T-cell (primary cell): ENCODE measurements at regions not wholly inside any gene's neighbourhood (a gene's known extent, or its start where the extent isn't known, plus 50 kb on each side); places are given as distances from the start of the nearest gene placed in this dataset.
"Not testable (repeated sequence)": the region's sequence is repeated elsewhere in the genome, so short reads cannot be mapped to it uniquely, and the experiment has no call there.

ENCODE experiments used
- ATAC-seq, 4 experiments: fragments of 200-7000 bp in 3 of 4; fragments of 150-1000 bp in 1 of 4; cut with Tn5 transposase; replicated peaks in 1 of 4; 1 replicate in 3 of 4; 2 replicates in 1 of 4; pipeline ENCODE4 v1.10.0; 2021; ENCODE audit warnings: moderate library complexity in 3 of 4, mild to moderate bottlenecking in 2 of 4, moderate number of reproducible peaks in 1 of 4
- CTCF ChIA-PET, 2 donors: fragments of 300-600 bp; sonication (Branson Sonifier 250); formaldehyde crosslinking; loops; one replicate each; lab custom pipeline; 2022; ENCODE audit warnings: antibody characterized with exemption in 2 of 2; lab: Charles Lee
- POLR2A ChIA-PET, 2 donors: fragments of 300-600 bp; sonication (Branson Sonifier 250); formaldehyde crosslinking; loops; one replicate each; lab custom pipeline; 2022; ENCODE audit warnings: antibody characterized with exemption in 2 of 2; lab: Charles Lee
- DNase-seq, 35 experiments: peaks; one replicate each; pipeline versions ENCODE4 v3.0.0 to v3.0.0-alpha.2; 2013 to 2023
- H3K27ac ChIP-seq: one replicate; pipeline ENCODE4 v1.5.1; 2013; ENCODE audit warnings: low read length
- H3K27me3 ChIP-seq, 2 experiments: replicated peaks in 1 of 2; 1 replicate in 1 of 2; 2 replicates in 1 of 2; pipeline versions ENCODE4 v1.6.1 to v1.7.0; 2013; ENCODE audit warnings: low read length in 1 of 2, mixed read lengths in 1 of 2; ENCODE audit not compliant: control insufficient read depth in 2 of 2, insufficient read depth in 2 of 2; ENCODE audit errors: extremely low read depth in 1 of 2
- H3K36me3 ChIP-seq, 2 donors: 1 replicate in 1 of 2; 2 replicates in 1 of 2; pipeline versions ENCODE4 v1.6.1 to v1.7.0; 2013; ENCODE audit warnings: low read length in 1 of 2; ENCODE audit not compliant: control insufficient read depth in 2 of 2, insufficient read depth in 1 of 2; ENCODE audit errors: extremely low read depth in 1 of 2
- H3K4me1 ChIP-seq, 2 experiments: 1 replicate in 1 of 2; 2 replicates in 1 of 2; pipeline versions ENCODE4 v1.6.1 to v1.7.0; 2013; ENCODE audit warnings: low read length in 2 of 2, mixed read lengths in 1 of 2; ENCODE audit not compliant: insufficient read depth in 2 of 2, control insufficient read depth in 1 of 2; ENCODE audit errors: extremely low read depth in 1 of 2
- H3K4me3 ChIP-seq, 2 donors: 1 replicate in 1 of 2; 2 replicates in 1 of 2; pipeline versions ENCODE4 v1.5.1 to v1.7.0; 2013; ENCODE audit warnings: mild to moderate bottlenecking in 2 of 2, low read length in 1 of 2, moderate library complexity in 1 of 2; ENCODE audit not compliant: control insufficient read depth in 1 of 2; ENCODE audit errors: extremely low read depth in 1 of 2
- H3K9me3 ChIP-seq: 2 replicates; pipeline ENCODE4 v1.7.0; 2013
- H3K27ac Mint-ChIP-seq, 2 donors: one replicate each; pipeline ENCODE4 v1.8.0; 2020 to 2021; ENCODE audit warnings: mild to moderate bottlenecking in 2 of 2, mixed read lengths in 2 of 2
- H3K27me3 Mint-ChIP-seq, 2 donors: one replicate each; pipeline ENCODE4 v1.8.0; 2021 to 2022; ENCODE audit warnings: mixed read lengths in 2 of 2
- H3K36me3 Mint-ChIP-seq: one replicate; pipeline ENCODE4 v1.8.0; 2021; ENCODE audit warnings: mixed read lengths
- H3K4me1 Mint-ChIP-seq, 3 donors: one replicate each; pipeline ENCODE4 v1.8.0; 2020 to 2022; ENCODE audit warnings: mixed read lengths in 3 of 3, mild to moderate bottlenecking in 1 of 3
- H3K4me3 Mint-ChIP-seq, 3 donors: one replicate each; pipeline ENCODE4 v1.8.0; 2020 to 2022; ENCODE audit warnings: mild to moderate bottlenecking in 3 of 3, mixed read lengths in 3 of 3, moderate library complexity in 3 of 3
- H3K9me3 Mint-ChIP-seq, 3 donors: one replicate each; pipeline ENCODE4 v1.8.0; 2020 to 2022; ENCODE audit warnings: mixed read lengths in 3 of 3
- WGBS: methylation state at CpG from one replicate; pipeline ENCODE4 v1.1.5; 2013; ENCODE audit warnings: missing lambda C conversion rate; ENCODE audit not compliant: insufficient coverage; 5-methylcytosine and 5-hydroxymethylcytosine counted together

GRCh38 chr13:22871231-22871630 is 309.5 kb upstream of the SGCG start:
- ATAC-seq (no peak), DNase-seq (no peak)
- H3K4me1 ChIP-seq, result no peaks in the 10 kb centered on the region
- H3K4me1 Mint-ChIP-seq, result no peaks in the 10 kb centered on the region
- H3K27me3 Mint-ChIP-seq, result peaks cover 0 to 9% of the 10 kb centered on the region in 2 donors
- H3K4me3 ChIP-seq, result no peak overlapping the region
- no peak overlapping the region for H3K27ac Mint-ChIP-seq
- WGBS, result 44% methylated on average over 2 of the region's 2 CpGs
- H3K27me3 ChIP-seq, result no peaks in the 10 kb centered on the region
- H3K27ac ChIP-seq, result no peak overlapping the region
- H3K9me3 ChIP-seq, result no peaks in the 10 kb centered on the region
- H3K4me3 Mint-ChIP-seq, result no peak overlapping the region
- no peaks in the 10 kb centered on the region for H3K36me3 ChIP-seq
- no peaks in the 10 kb centered on the region for H3K36me3 Mint-ChIP-seq
- ChIA-PET POLR2A (no interaction called here), CTCF (no interaction called here)
- H3K9me3 Mint-ChIP-seq, result peaks cover 0 to 7% (median 0%) of the 10 kb centered on the region in 3 donors

GRCh38 chr13:22874839-22875238 is 305.9 kb upstream of the SGCG start:
- no peaks in the 10 kb centered on the region for H3K4me1 Mint-ChIP-seq
- H3K9me3 Mint-ChIP-seq, result peaks cover 0 to 7% (median 0%) of the 10 kb centered on the region in 3 donors
- H3K36me3 Mint-ChIP-seq, result no peaks in the 10 kb centered on the region
- peaks cover 0 to 9% of the 10 kb centered on the region in 2 donors for H3K27me3 Mint-ChIP-seq
- ChIA-PET CTCF (no interaction called here), POLR2A (no interaction called here)
- no peaks in the 10 kb centered on the region for H3K4me1 ChIP-seq
- no peak overlapping the region for H3K27ac Mint-ChIP-seq
- H3K9me3 ChIP-seq, result no peaks in the 10 kb centered on the region
- WGBS, result no CpG with 5 or more reads among the region's 1 CpG
- H3K36me3 ChIP-seq, result no peaks in the 10 kb centered on the region
- ATAC-seq (no peak), DNase-seq (no peak)
- H3K27ac ChIP-seq, result no peak overlapping the region
- no peak overlapping the region for H3K4me3 ChIP-seq
- H3K27me3 ChIP-seq, result no peaks in the 10 kb centered on the region
- H3K4me3 Mint-ChIP-seq, result no peak overlapping the region

GRCh38 chr13:22877421-22877820 is 303.4 kb upstream of the SGCG start:
- no peaks in the 10 kb centered on the region for H3K4me1 Mint-ChIP-seq
- H3K36me3 Mint-ChIP-seq, result no peaks in the 10 kb centered on the region
- Histone ChIP-seq H3K27ac (no peak overlapping the region), H3K9me3 (no peaks in the 10 kb centered on the region), H3K4me1 (no peaks in the 10 kb centered on the region), H3K27me3 (no peaks in the 10 kb centered on the region), H3K4me3 (no peak overlapping the region), H3K36me3 (no peaks in the 10 kb centered on the region)
- CTCF ChIA-PET, result no interaction called here
- WGBS, result no CpG with 5 or more reads among the region's 4 CpGs
- H3K27me3 Mint-ChIP-seq, result peaks cover 0 to 9% of the 10 kb centered on the region in 2 donors
- POLR2A ChIA-PET, result interaction anchor here in 1 of 2 donors (0.6 kb wide), 1 partner anchor 29 kb away, joined by 5 read pairs; no protein-coding TSS in a partner anchor
- DNase-seq, result no peak
- no peak overlapping the region for H3K4me3 Mint-ChIP-seq
- no peak for ATAC-seq
- H3K9me3 Mint-ChIP-seq, result peaks cover 0 to 3% (median 0%) of the 10 kb centered on the region in 3 donors
- H3K27ac Mint-ChIP-seq, result no peak overlapping the region

GRCh38 chr13:22880741-22881720 is 299.7 kb upstream of the SGCG start:
- CTCF ChIA-PET, result no interaction called here
- Mint-ChIP-seq H3K9me3 (no peaks in the 10 kb centered on the region), H3K27ac (no peak overlapping the region), H3K27me3 (no peaks in the 10 kb centered on the region), H3K4me1 (no peaks in the 10 kb centered on the region), H3K4me3 (no peak overlapping the region), H3K36me3 (no peaks in the 10 kb centered on the region)
- Histone ChIP-seq H3K9me3 (no peaks in the 10 kb centered on the region), H3K4me3 (no peak overlapping the region), H3K36me3 (no peaks in the 10 kb centered on the region), H3K4me1 (no peaks in the 10 kb centered on the region), H3K27me3 (no peaks in the 10 kb centered on the region), H3K27ac (no peak overlapping the region)
- ATAC-seq (no peak), DNase-seq (no peak)
- WGBS, result 72% methylated on average over 3 of the region's 10 CpGs
- POLR2A ChIA-PET, result no interaction called here

- H3K9me3 ChIP-seq, H3K4me1 ChIP-seq, H3K27me3 ChIP-seq, CTCF ChIA-PET, DNase-seq, H3K27me3 Mint-ChIP-seq, H3K27ac ChIP-seq, H3K4me3 ChIP-seq, H3K4me3 Mint-ChIP-seq, H3K27ac Mint-ChIP-seq, H3K36me3 ChIP-seq, H3K4me1 Mint-ChIP-seq, H3K36me3 Mint-ChIP-seq, H3K9me3 Mint-ChIP-seq, ATAC-seq: not testable (repeated sequence)
- 83% methylated on average over 4 of the region's 9 CpGs for WGBS
- POLR2A ChIA-PET, result interaction anchor here in 1 of 2 donors (0.7 kb wide), 1 partner anchor 13 kb away, joined by 3 read pairs; no protein-coding TSS in a partner anchor
Observed at GRCh38 chr13:22881721-22882608, 298.8 kb upstream of the SGCG start.

GRCh38 chr13:22883262-22883840 is 297.4 kb upstream of the SGCG start:
- no peak overlapping the region for H3K27ac ChIP-seq
- H3K27me3 ChIP-seq, result no peaks in the 10 kb centered on the region
- H3K9me3 ChIP-seq, result no peaks in the 10 kb centered on the region
- Mint-ChIP-seq H3K27me3 (no peaks in the 10 kb centered on the region), H3K4me1 (no peaks in the 10 kb centered on the region), H3K4me3 (no peak overlapping the region), H3K9me3 (no peaks in the 10 kb centered on the region), H3K27ac (no peak overlapping the region), H3K36me3 (no peaks in the 10 kb centered on the region)
- ChIA-PET CTCF (no interaction called here), POLR2A (interaction anchor here in 1 of 2 donors (0.7 kb wide), 1 partner anchor 649 kb away, joined by 3 read pairs; no protein-coding TSS in a partner anchor)
- ATAC-seq (no peak), DNase-seq (no peak)
- WGBS, result 63% methylated on average over 3 of the region's 7 CpGs
- no peaks in the 10 kb centered on the region for H3K4me1 ChIP-seq
- no peaks in the 10 kb centered on the region for H3K36me3 ChIP-seq
- no peak overlapping the region for H3K4me3 ChIP-seq
